Neural progenitor cell (in vitro differentiated cells): ENCODE measurements at regions not wholly inside any gene's neighbourhood (a gene's known extent, or its start where the extent isn't known, plus 50 kb on each side); places are given as distances from the start of the nearest gene placed in this dataset.
"Not testable (repeated sequence)": the region's sequence is repeated elsewhere in the genome, so short reads cannot be mapped to it uniquely, and the experiment has no call there.

Source experiments
- DNase-seq: peaks from one replicate; pipeline ENCODE4 v3.0.0-alpha.2; 2016; ENCODE audit warnings: low spot score
- H2AFZ ChIP-seq: fragments of 200-600 bp; sonication (generic); replicated peaks from 2 replicates; pipeline ENCODE4 v1.6.1; 2016; ENCODE audit warnings: antibody characterized with exemption
- H3F3A ChIP-seq: fragments of 200-600 bp; sonication (generic); 2 replicates; pipeline ENCODE4 v1.6.1; 2016; ENCODE audit warnings: antibody characterized with exemption, low read depth
- H3K27ac ChIP-seq: fragments of 200-600 bp; sonication (generic); 2 replicates; pipeline ENCODE4 v1.5.1; 2016; ENCODE audit warnings: mild to moderate bottlenecking
- H3K27me3 ChIP-seq: fragments of 200-600 bp; sonication (generic); 2 replicates; pipeline ENCODE4 v1.6.1; 2016; ENCODE audit warnings: mild to moderate bottlenecking, moderate library complexity
- H3K36me3 ChIP-seq: fragments of 200-600 bp; sonication (generic); 2 replicates; pipeline ENCODE4 v1.5.1; 2016
- H3K4me1 ChIP-seq: fragments of 200-600 bp; sonication (generic); 2 replicates; pipeline ENCODE4 v1.6.1; 2016; ENCODE audit warnings: mixed run types
- H3K4me2 ChIP-seq: fragments of 200-600 bp; sonication (generic); 2 replicates; pipeline ENCODE4 v1.6.1; 2016
- H3K4me3 ChIP-seq: fragments of 200-600 bp; sonication (generic); 2 replicates; pipeline ENCODE4 v1.5.1; 2016
- H3K79me2 ChIP-seq: fragments of 200-600 bp; sonication (generic); 2 replicates; pipeline ENCODE4 v1.6.1; 2016; ENCODE audit warnings: low read depth
- H3K9ac ChIP-seq: fragments of 200-600 bp; sonication (generic); 2 replicates; pipeline ENCODE4 v1.6.1; 2016
- H3K9me3 ChIP-seq: fragments of 200-600 bp; sonication (generic); 2 replicates; pipeline ENCODE4 v1.5.1; 2016; ENCODE audit warnings: low read depth
- H4K20me1 ChIP-seq: fragments of 200-600 bp; sonication (generic); 2 replicates; pipeline ENCODE4 v1.6.1; 2016; ENCODE audit warnings: low read depth
- H3K27ac Mint-ChIP-seq: 3 replicates; pipeline ENCODE4 v1.8.0; 2021; ENCODE audit warnings: mixed read lengths
- H3K27me3 Mint-ChIP-seq: 2 replicates; pipeline ENCODE4 v1.8.0; 2022; ENCODE audit warnings: low read depth, mild to moderate bottlenecking, inconsistent platforms, moderate library complexity, mixed read lengths; ENCODE audit not compliant: insufficient read depth
- H3K36me3 Mint-ChIP-seq: 3 replicates; pipeline ENCODE4 v1.8.0; 2021; ENCODE audit warnings: mixed read lengths
- H3K4me1 Mint-ChIP-seq: 3 replicates; pipeline ENCODE4 v1.8.0; 2021; ENCODE audit warnings: mixed read lengths
- H3K4me3 Mint-ChIP-seq: 3 replicates; pipeline ENCODE4 v1.8.0; 2021; ENCODE audit warnings: mild to moderate bottlenecking, moderate library complexity, mixed read lengths
- H3K9me3 Mint-ChIP-seq: 3 replicates; pipeline ENCODE4 v1.8.0; 2020; ENCODE audit warnings: mixed read lengths
- CTCF ChIP-seq: fragments of 200-600 bp; sonication (generic); IDR thresholded peaks from 2 replicates; pipeline ENCODE4 v1.5.1; 2017; ENCODE audit warnings: antibody characterized with exemption, mild to moderate bottlenecking
- EZH2 ChIP-seq: fragments of 200-600 bp; sonication (generic); IDR thresholded peaks from 2 replicates; pipeline ENCODE4 v1.6.1; 2017; ENCODE audit warnings: antibody characterized with exemption, mild to moderate bottlenecking, moderate library complexity
- EZH2phosphoT487 ChIP-seq: fragments of 200-600 bp; sonication (generic); IDR thresholded peaks from 2 replicates; pipeline ENCODE4 v1.6.1; 2017; ENCODE audit warnings: antibody characterized with exemption

GRCh38 chr5:56668996-56669395, 146.4 kb upstream of the MAP3K1 start:
- no peak overlapping the region for H2AFZ ChIP-seq
- Mint-ChIP-seq H3K27ac (no peak overlapping the region), H3K27me3 (peaks cover 3% of the 10 kb centered on the region), H3K36me3 (peaks cover 2% of the 10 kb centered on the region), H3K9me3 (peaks cover 6% of the 10 kb centered on the region), H3K4me1 (peaks cover 8% of the 10 kb centered on the region), H3K4me3 (no peak overlapping the region)
- no peak for TF ChIP-seq CTCF
- no peak for TF ChIP-seq EZH2phosphoT487
- TF ChIP-seq EZH2 = no peak
- H3K4me3 ChIP-seq = no peak overlapping the region
- H3K4me2 ChIP-seq = no peak overlapping the region
- no peak overlapping the region for H3K9ac ChIP-seq
- no peaks in the 10 kb centered on the region for H4K20me1 ChIP-seq
- H3K27me3 ChIP-seq = no peaks in the 10 kb centered on the region
- no peaks in the 10 kb centered on the region for H3K79me2 ChIP-seq
- no peaks in the 10 kb centered on the region for H3K9me3 ChIP-seq
- H3K27ac ChIP-seq = no peak overlapping the region
- H3K4me1 ChIP-seq = peaks cover 8% of the 10 kb centered on the region
- H3F3A ChIP-seq = no peaks in the 10 kb centered on the region
- H3K36me3 ChIP-seq = no peaks in the 10 kb centered on the region
- DNase-seq = no peak

GRCh38 chr5:56667692-56668091, 147.7 kb upstream of the MAP3K1 start:
- peaks cover 2% of the 10 kb centered on the region for H3K36me3 Mint-ChIP-seq
- H3K27me3 ChIP-seq = no peaks in the 10 kb centered on the region

DNA sequence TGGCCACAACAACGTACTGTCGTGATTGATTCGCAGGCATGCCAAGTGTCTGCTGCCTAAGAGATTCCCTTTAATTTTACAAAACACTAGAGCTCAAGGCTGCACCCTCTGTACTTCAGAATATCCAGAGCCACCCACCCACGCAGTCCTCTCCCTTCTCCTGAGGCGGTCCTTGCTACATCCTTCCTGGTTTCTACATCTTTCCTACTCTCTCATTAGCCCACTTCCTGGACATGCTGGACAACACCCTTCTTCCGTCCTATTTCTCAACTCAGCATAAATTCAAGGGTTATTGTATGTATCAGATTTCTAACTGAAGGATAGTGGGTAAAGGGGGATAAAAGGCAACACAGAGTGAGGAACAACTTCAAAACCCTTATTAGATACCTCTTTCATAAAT, 148.4 kb upstream of the MAP3K1 start:
- Histone ChIP-seq H3K9ac (no peak overlapping the region), H4K20me1 (no peaks in the 10 kb centered on the region), H3K79me2 (no peaks in the 10 kb centered on the region), H3K9me3 (no peaks in the 10 kb centered on the region), H3K4me3 (no peak overlapping the region), H2AFZ (no peak overlapping the region), H3K4me1 (peaks cover 24% of the 10 kb centered on the region), H3K27ac (no peak overlapping the region), H3K27me3 (no peaks in the 10 kb centered on the region), H3K36me3 (no peaks in the 10 kb centered on the region), H3K4me2 (no peak overlapping the region), H3F3A (peaks cover 7% of the 10 kb centered on the region)
- peaks cover 6% of the 10 kb centered on the region for H3K9me3 Mint-ChIP-seq
- H3K27ac Mint-ChIP-seq = no peak overlapping the region
- H3K4me3 Mint-ChIP-seq = no peak overlapping the region
- DNase-seq = no peak
- H3K27me3 Mint-ChIP-seq = no peaks in the 10 kb centered on the region
- H3K4me1 Mint-ChIP-seq = peaks cover 8% of the 10 kb centered on the region
- TF ChIP-seq EZH2 = no peak
- TF ChIP-seq CTCF = no peak
- no peak for TF ChIP-seq EZH2phosphoT487
- H3K36me3 Mint-ChIP-seq = peaks cover 2% of the 10 kb centered on the region

More at GRCh38 chr5:56667692-56668091, 147.7 kb upstream of the MAP3K1 start:
- H2AFZ ChIP-seq = no peak overlapping the region
- no peaks in the 10 kb centered on the region for H4K20me1 ChIP-seq
- H3K79me2 ChIP-seq = no peaks in the 10 kb centered on the region
- H3K9ac ChIP-seq = no peak overlapping the region
- TF ChIP-seq EZH2phosphoT487 (no peak), EZH2 (no peak), CTCF (no peak)
- no peaks in the 10 kb centered on the region for H3K36me3 ChIP-seq
- H3K4me3 Mint-ChIP-seq = no peak overlapping the region
- H3K9me3 ChIP-seq = no peaks in the 10 kb centered on the region
- H3K4me1 ChIP-seq = peaks cover 21% of the 10 kb centered on the region
- no peak overlapping the region for H3K4me2 ChIP-seq
- no peak overlapping the region for H3K27ac ChIP-seq
- no peaks in the 10 kb centered on the region for H3K27me3 Mint-ChIP-seq
- peaks cover 8% of the 10 kb centered on the region for H3K4me1 Mint-ChIP-seq
- H3K9me3 Mint-ChIP-seq = peaks cover 6% of the 10 kb centered on the region
- H3F3A ChIP-seq = peaks cover 7% of the 10 kb centered on the region
- H3K4me3 ChIP-seq = no peak overlapping the region
- H3K27ac Mint-ChIP-seq = no peak overlapping the region
- DNase-seq = no peak

DNA sequence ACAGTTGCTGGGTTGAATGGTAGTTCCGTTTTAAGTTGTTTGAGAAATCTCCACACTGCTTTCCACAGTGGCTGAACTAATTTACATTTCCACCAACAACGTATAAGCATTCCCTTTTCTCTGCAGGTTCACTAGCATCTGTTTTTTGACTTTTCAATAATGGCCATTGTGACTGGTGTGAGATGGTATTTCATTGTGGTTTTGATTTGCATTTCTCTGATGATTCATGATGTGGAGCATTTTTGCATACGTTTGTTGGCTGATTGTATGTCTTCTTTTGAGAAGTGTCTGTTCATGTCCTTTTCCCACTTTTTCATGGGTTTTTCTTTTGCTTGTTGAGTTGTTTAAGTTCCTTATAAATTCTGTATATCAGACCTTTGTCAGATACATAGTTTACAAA, 150.2 kb upstream of the MAP3K1 start:
- H3K4me1 Mint-ChIP-seq, H3K4me2 ChIP-seq, H3K27ac ChIP-seq, H3K79me2 ChIP-seq, H4K20me1 ChIP-seq, H3K27ac Mint-ChIP-seq, H3K9me3 ChIP-seq, DNase-seq, H3K4me3 ChIP-seq, H3K27me3 ChIP-seq, H3K9me3 Mint-ChIP-seq, H3K36me3 ChIP-seq, H3F3A ChIP-seq, H3K27me3 Mint-ChIP-seq, H3K9ac ChIP-seq, H3K36me3 Mint-ChIP-seq, H2AFZ ChIP-seq, H3K4me3 Mint-ChIP-seq: not testable (repeated sequence)
- H3K4me1 ChIP-seq = peaks cover 22% of the 10 kb centered on the region
